HL-60 (cell line): ENCODE measurements at regions not wholly inside any gene's neighbourhood (a gene's known extent, or its start where the extent isn't known, plus 50 kb on each side); places are given as distances from the start of the nearest gene placed in this dataset.

ENCODE experiments used
- DNase-seq, 2 experiments: peaks; one replicate each; pipeline ENCODE4 v3.0.0-alpha.2; 2010 to 2020; ENCODE audit warnings: low read depth in 1 of 2, low spot score in 1 of 2
- H3K27ac ChIP-seq: fragments of 250-450 bp; sonication (Bioruptor Pico); replicated peaks from 2 replicates; pipeline ENCODE4 v1.5.1; 2020; ENCODE audit warnings: mild to moderate bottlenecking, moderate library complexity
- H3K27me3 ChIP-seq: fragments of 250-450 bp; sonication (Bioruptor Pico); 2 replicates; pipeline ENCODE4 v1.5.1; 2021; ENCODE audit warnings: mild to moderate bottlenecking, moderate library complexity; ENCODE audit not compliant: insufficient read depth, poor library complexity, severe bottlenecking
- H3K4me3 ChIP-seq: replicated peaks from 2 replicates; pipeline ENCODE4 v1.5.1; 2011; ENCODE audit warnings: mild to moderate bottlenecking, control low read depth, low read length; ENCODE audit not compliant: insufficient read depth
- CTCF ChIP-seq: IDR thresholded peaks from one replicate; pipeline ENCODE4 v1.5.1; 2011; ENCODE audit warnings: low read length, control low read depth, inconsistent platforms; ENCODE audit not compliant: insufficient read depth
- GABPA ChIP-seq: IDR thresholded peaks from 2 replicates; pipeline ENCODE4 v1.6.1; 2012; ENCODE audit warnings: low read depth
- POLR2AphosphoS5 ChIP-seq: IDR thresholded peaks from 2 replicates; pipeline ENCODE4 v1.6.1; 2012; ENCODE audit warnings: low read depth
- REST ChIP-seq: IDR thresholded peaks from 2 replicates; pipeline ENCODE4 v1.6.1; 2012; ENCODE audit warnings: low read depth; ENCODE audit not compliant: insufficient replicate concordance
- SPI1 ChIP-seq: IDR thresholded peaks from 2 replicates; pipeline ENCODE4 v1.6.1; 2012; ENCODE audit warnings: low read depth, mild to moderate bottlenecking, borderline replicate concordance

- Histone ChIP-seq H3K27me3 (no peaks in the 10 kb centered on the region), H3K4me3 (no peak overlapping the region), H3K27ac (no peak overlapping the region)
- no peak for TF ChIP-seq REST
- no peak for TF ChIP-seq GABPA
- TF ChIP-seq SPI1 = no peak
- TF ChIP-seq CTCF = no peak
- TF ChIP-seq POLR2AphosphoS5 = no peak
- DNase-seq = no peak
Measured at GRCh38 chr14:27553790-27554189, 956.0 kb upstream of the NOVA1 start.

GRCh38 chr14:27557445-27557844 is 959.6 kb upstream of the NOVA1 start:
- TF ChIP-seq SPI1 = no peak
- no peak for TF ChIP-seq GABPA
- TF ChIP-seq POLR2AphosphoS5 = no peak
- no peak for TF ChIP-seq REST
- no peak for TF ChIP-seq CTCF
- Histone ChIP-seq H3K27me3 (no peaks in the 10 kb centered on the region), H3K27ac (no peak overlapping the region), H3K4me3 (no peak overlapping the region)
- no peak for DNase-seq

- DNase-seq = no peak
- Histone ChIP-seq H3K4me3 (no peak overlapping the region), H3K27me3 (no peaks in the 10 kb centered on the region), H3K27ac (no peak overlapping the region)
- TF ChIP-seq REST = no peak
- no peak for TF ChIP-seq POLR2AphosphoS5
- TF ChIP-seq CTCF = no peak
- no peak for TF ChIP-seq SPI1
- no peak for TF ChIP-seq GABPA
Measured at GRCh38 chr14:27559848-27560247, 962.0 kb upstream of the NOVA1 start.
